ENCODE measurements at regions not wholly inside any gene's neighbourhood (a gene's known extent, or its start where the extent isn't known, plus 50 kb on each side); places are given as distances from the start of the nearest gene placed in this dataset.

- TF ChIP-seq TCF7L2 (IDR thresholded peaks at IDR 0.05; ENCODE audit: borderline replicate concordance, extremely low read depth, insufficient read depth, insufficient read length) (no peak), RAD21 (IDR thresholded peaks at IDR 0.05; ENCODE audit: low read depth) (no peak), CEBPB (IDR thresholded peaks at IDR 0.05; ENCODE audit: low read depth) (no peak), POLR2AphosphoS5 (IDR thresholded peaks at IDR 0.05; ENCODE audit: low read depth, low read length) (no peak), POLR2A (IDR thresholded peaks at IDR 0.05; ENCODE audit: borderline replicate concordance, extremely low read depth, insufficient read depth, insufficient read length) (no peak), ZFX (IDR thresholded peaks at IDR 0.05) (no peak), ZNF274 (IDR thresholded peaks at IDR 0.05; ENCODE audit: low read depth, low read length) (no peak)
- TF ChIP-seq, protein P1, sequence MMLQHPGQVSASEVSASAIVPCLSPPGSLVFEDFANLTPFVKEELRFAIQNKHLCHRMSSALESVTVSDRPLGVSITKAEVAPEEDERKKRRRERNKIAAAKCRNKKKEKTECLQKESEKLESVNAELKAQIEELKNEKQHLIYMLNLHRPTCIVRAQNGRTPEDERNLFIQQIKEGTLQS (IDR thresholded peaks at IDR 0.05), result no peak
Measured at GRCh38 chr10:9926881-9927280, 1090.8 kb upstream of the CELF2 start (continued).

DNA sequence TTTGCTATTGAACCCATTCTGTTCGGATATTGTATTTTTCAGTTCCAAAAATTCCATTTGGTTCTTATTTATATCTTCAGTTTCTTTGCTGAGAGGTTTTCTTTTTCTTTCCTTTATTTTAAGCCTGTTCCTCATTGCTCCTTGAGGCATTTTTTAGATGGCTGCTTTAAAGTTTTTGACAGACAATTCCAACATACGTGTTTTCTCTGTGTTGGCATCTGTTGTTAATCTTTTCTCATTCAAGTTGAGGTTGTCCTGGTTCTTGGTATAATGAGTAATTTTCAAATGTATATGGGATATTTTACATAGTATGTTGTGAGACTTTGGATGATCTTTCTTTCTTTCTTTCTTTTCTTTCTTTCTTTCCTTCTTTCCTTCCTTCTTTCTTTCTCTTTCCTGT, 1078.0 kb upstream of the CELF2 start:
- Histone ChIP-seq H3K4me1 (ENCODE audit: control insufficient read depth in 1 of 2, insufficient read depth in 2 of 2, low read length in 2 of 2) (no peaks in the 10 kb centered on the region), H3K4me2 (ENCODE audit: low read length) (no peak overlapping the region), H3K27me3 (ENCODE audit: insufficient read depth, low read length) (no peaks in the 10 kb centered on the region), H3K27ac (ENCODE audit: low read depth, low read length) (no peak overlapping the region), H3K36me3 (ENCODE audit: control insufficient read depth in 1 of 2, insufficient read depth in 2 of 2, low read length in 2 of 2) (no peaks in the 10 kb centered on the region), H3K9ac (ENCODE audit: low read length) (no peak overlapping the region), H3K9me2 (ENCODE audit: insufficient read depth) (no peaks in the 10 kb centered on the region), H3K9me3 (ENCODE audit: control insufficient read depth in 1 of 2, insufficient read depth in 1 of 2, low read depth in 1 of 2, low read length in 2 of 2) (peaks cover 9 to 17% of the 10 kb centered on the region in 2 experiments; a peak in 3 of 4 replicates), H3K79me2 (ENCODE audit: insufficient read depth, low read length) (no peaks in the 10 kb centered on the region), H2AFZ (ENCODE audit: low read depth, low read length, poor library complexity, severe bottlenecking) (no peak overlapping the region), H3K4me3 (replicated peaks in 1 of 2; ENCODE audit: low read depth in 1 of 2, low read length in 2 of 2) (no peak overlapping the region), H4K20me1 (ENCODE audit: insufficient read depth) (no peaks in the 10 kb centered on the region)
- intact Hi-C loops (cut with micrococcal nuclease), result no loop called here
- DNase-seq (ENCODE audit: low read depth, low spot score), result no peak
- ChIA-PET CTCF (no interaction called here), POLR2A (no interaction called here), RAD21 (ENCODE audit: low non-redundant PET in 1 of 2, low total read pairs in 2 of 2, uncharacterized antibody in 2 of 2, unreplicated experiment in 2 of 2) (no interaction called here)
- no peak for ATAC-seq
- TF ChIP-seq YY1 (IDR thresholded peaks at IDR 0.05; ENCODE audit: extremely low read depth, insufficient replicate concordance, low read depth, low read length), result no peak
- TF ChIP-seq POLR2AphosphoS5 (IDR thresholded peaks at IDR 0.05; ENCODE audit: low read depth, low read length), result no peak
- TF ChIP-seq FOSL1 (IDR thresholded peaks at IDR 0.05; ENCODE audit: low read depth), result no peak
- no peak for TF ChIP-seq JUND (IDR thresholded peaks at IDR 0.05)
- TF ChIP-seq POLR2A (IDR thresholded peaks at IDR 0.05; ENCODE audit: borderline replicate concordance, extremely low read depth, insufficient read depth, insufficient read length), result no peak
- TF ChIP-seq EZH2phosphoT487 (IDR thresholded peaks at IDR 0.05; ENCODE audit: borderline replicate concordance), result no peak
- TF ChIP-seq TCF7L2 (IDR thresholded peaks at IDR 0.05; ENCODE audit: borderline replicate concordance, extremely low read depth, insufficient read depth, insufficient read length), result no peak
- no peak for TF ChIP-seq SIN3A (IDR thresholded peaks at IDR 0.05; ENCODE audit: low read depth)
- TF ChIP-seq SRF (IDR thresholded peaks at IDR 0.05; ENCODE audit: low read depth), result no peak
- TF ChIP-seq ZBTB33 (IDR thresholded peaks at IDR 0.05; ENCODE audit: extremely low read depth, insufficient replicate concordance, low read length), result no peak
- no peak for TF ChIP-seq EZH2 (IDR thresholded peaks at IDR 0.05)
- TF ChIP-seq RAD21 (IDR thresholded peaks at IDR 0.05; ENCODE audit: low read depth), result no peak
- BruUV-seq (replicated peaks), result no TSS peak

Data from HCT116 (cell line).